ENCODE measurements at regions not wholly inside any gene's neighbourhood (a gene's known extent, or its start where the extent isn't known, plus 50 kb on each side); places are given as distances from the start of the nearest gene placed in this dataset.

DNA sequence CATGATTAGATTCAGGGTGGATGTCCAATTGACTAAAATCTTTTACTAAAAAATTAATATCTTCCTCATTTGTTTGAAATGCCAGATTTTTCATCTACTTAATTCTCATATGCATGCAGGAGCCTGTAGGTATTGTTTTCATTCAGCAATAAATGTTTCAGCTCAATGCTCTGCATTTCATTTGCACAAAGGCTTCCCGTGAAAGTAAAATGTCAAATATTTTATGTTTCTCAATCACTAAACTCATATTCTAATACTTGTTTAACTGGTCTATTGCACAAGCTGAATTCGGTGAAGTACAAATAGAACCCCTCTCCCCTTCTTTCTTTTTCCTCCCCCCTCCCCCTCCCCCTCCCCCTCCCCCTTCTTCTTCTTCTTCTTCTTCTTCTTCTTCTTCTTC, 175.9 kb downstream of the MCHR2 start:
- no peak for TF ChIP-seq CTCF (IDR thresholded peaks at IDR 0.05)
- TF ChIP-seq ZFX (IDR thresholded peaks at IDR 0.05; ENCODE audit: borderline replicate concordance) = no peak

Measured in 22Rv1 (cell line).